ENCODE measurements at regions not wholly inside any gene's neighbourhood (a gene's known extent, or its start where the extent isn't known, plus 50 kb on each side); places are given as distances from the start of the nearest gene placed in this dataset.

GRCh38 chr9:107214915-107215314 is 68.2 kb upstream of the RAD23B start:
- TF ChIP-seq, protein P1, sequence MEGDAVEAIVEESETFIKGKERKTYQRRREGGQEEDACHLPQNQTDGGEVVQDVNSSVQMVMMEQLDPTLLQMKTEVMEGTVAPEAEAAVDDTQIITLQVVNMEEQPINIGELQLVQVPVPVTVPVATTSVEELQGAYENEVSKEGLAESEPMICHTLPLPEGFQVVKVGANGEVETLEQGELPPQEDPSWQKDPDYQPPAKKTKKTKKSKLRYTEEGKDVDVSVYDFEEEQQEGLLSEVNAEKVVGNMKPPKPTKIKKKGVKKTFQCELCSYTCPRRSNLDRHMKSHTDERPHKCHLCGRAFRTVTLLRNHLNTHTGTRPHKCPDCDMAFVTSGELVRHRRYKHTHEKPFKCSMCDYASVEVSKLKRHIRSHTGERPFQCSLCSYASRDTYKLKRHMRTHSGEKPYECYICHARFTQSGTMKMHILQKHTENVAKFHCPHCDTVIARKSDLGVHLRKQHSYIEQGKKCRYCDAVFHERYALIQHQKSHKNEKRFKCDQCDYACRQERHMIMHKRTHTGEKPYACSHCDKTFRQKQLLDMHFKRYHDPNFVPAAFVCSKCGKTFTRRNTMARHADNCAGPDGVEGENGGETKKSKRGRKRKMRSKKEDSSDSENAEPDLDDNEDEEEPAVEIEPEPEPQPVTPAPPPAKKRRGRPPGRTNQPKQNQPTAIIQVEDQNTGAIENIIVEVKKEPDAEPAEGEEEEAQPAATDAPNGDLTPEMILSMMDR (IDR thresholded peaks at IDR 0.05; ENCODE audit: low read length): no peak
- TF ChIP-seq EZH2phosphoT487 (IDR thresholded peaks at IDR 0.05; ENCODE audit: low read length): no peak

All from MM.1S (cell line).